ENCODE measurements at regions not wholly inside any gene's neighbourhood (a gene's known extent, or its start where the extent isn't known, plus 50 kb on each side); places are given as distances from the start of the nearest gene placed in this dataset.
A peak's percentile ranks its signal among the peaks of the same experiment; 100 is the strongest.

DNA sequence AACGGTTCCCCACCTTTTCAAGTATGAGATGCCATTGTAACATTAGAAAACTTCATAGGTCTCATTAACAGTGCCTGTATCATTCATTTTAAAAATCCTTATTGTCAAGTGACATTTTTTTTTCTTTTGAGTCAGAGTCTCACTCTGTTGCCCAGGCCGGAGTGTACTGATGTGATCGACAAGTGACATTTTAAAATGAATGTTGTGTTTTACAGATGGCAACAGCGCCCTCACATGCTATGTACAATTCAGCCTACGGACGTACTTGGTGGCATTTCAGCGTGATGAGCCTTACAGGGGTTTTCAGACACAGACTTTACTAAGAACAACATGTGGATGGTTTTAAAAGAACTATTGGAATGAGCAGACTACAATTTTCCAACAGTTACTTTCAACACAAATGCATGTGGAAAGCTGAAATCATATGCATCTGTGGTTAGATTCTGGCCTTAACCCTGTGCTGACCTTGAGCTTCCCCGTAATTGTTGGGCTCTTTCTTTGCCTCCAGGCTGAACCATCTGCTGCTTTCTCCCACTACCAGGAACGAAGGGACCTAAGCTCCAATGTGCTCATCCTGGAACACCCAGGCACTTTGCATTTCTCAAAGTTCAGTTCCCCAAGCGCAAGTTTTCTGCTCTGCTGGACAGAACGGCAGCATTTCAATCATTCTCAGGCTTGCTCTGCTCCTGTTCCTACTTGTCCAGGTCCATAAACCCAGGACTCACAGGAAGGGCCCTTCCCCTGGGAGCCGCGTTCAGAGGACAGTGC is 119.9 kb upstream of the NDUFV2 start (continued):
- no peak for TF ChIP-seq GTF2E2 (tag; IDR thresholded peaks at IDR 0.05)
- TF ChIP-seq KDM4B (IDR thresholded peaks at IDR 0.05; ENCODE audit: borderline replicate concordance in 2 of 2, low read depth in 1 of 2) = no peak
- peak; percentile 56; the same call in 1 of the 2 replicates for TF ChIP-seq CHAMP1 (IDR thresholded peaks at IDR 0.05)
- TF ChIP-seq PKNOX1 (IDR thresholded peaks at IDR 0.05) = peak; percentile 86
- TF ChIP-seq BCL6 (CRISPR knock-in tag; IDR thresholded peaks at IDR 0.05) = no peak
- TF ChIP-seq HNRNPUL1 (IDR thresholded peaks at IDR 0.05; ENCODE audit: low read length) = no peak
- TF ChIP-seq ZNF165 (CRISPR knock-in tag; IDR thresholded peaks at IDR 0.05; ENCODE audit: borderline replicate concordance) = no peak
- TF ChIP-seq HCFC1 (IDR thresholded peaks at IDR 0.05; ENCODE audit: low read depth, low read length) = no peak
- TF ChIP-seq MITF (IDR thresholded peaks at IDR 0.05) = no peak
- peak; percentile 72 for TF ChIP-seq WHSC1 (IDR thresholded peaks at IDR 0.05; ENCODE audit: low read length)
- TF ChIP-seq JUND (IDR thresholded peaks at IDR 0.05; ENCODE audit: borderline replicate concordance, low read depth, low read length) = peak; percentile 26; the same call in 1 of the 2 replicates
- peak; percentile 74; the same call in 1 of the 3 replicates for TF ChIP-seq JUND (tag; IDR thresholded peaks at IDR 0.05; ENCODE audit: borderline replicate concordance, low read depth, low read length)
- no peak for TF ChIP-seq C11orf30 (IDR thresholded peaks at IDR 0.05; ENCODE audit: low read depth)
- no peak for TF ChIP-seq HDAC2 (IDR thresholded peaks at IDR 0.05)
- no peak for TF ChIP-seq TCF7L2 (IDR thresholded peaks at IDR 0.05; ENCODE audit: low read depth, low read length)
- TF ChIP-seq ZSCAN32 (CRISPR knock-in tag; IDR thresholded peaks at IDR 0.05) = no peak
- TF ChIP-seq, protein P1, sequence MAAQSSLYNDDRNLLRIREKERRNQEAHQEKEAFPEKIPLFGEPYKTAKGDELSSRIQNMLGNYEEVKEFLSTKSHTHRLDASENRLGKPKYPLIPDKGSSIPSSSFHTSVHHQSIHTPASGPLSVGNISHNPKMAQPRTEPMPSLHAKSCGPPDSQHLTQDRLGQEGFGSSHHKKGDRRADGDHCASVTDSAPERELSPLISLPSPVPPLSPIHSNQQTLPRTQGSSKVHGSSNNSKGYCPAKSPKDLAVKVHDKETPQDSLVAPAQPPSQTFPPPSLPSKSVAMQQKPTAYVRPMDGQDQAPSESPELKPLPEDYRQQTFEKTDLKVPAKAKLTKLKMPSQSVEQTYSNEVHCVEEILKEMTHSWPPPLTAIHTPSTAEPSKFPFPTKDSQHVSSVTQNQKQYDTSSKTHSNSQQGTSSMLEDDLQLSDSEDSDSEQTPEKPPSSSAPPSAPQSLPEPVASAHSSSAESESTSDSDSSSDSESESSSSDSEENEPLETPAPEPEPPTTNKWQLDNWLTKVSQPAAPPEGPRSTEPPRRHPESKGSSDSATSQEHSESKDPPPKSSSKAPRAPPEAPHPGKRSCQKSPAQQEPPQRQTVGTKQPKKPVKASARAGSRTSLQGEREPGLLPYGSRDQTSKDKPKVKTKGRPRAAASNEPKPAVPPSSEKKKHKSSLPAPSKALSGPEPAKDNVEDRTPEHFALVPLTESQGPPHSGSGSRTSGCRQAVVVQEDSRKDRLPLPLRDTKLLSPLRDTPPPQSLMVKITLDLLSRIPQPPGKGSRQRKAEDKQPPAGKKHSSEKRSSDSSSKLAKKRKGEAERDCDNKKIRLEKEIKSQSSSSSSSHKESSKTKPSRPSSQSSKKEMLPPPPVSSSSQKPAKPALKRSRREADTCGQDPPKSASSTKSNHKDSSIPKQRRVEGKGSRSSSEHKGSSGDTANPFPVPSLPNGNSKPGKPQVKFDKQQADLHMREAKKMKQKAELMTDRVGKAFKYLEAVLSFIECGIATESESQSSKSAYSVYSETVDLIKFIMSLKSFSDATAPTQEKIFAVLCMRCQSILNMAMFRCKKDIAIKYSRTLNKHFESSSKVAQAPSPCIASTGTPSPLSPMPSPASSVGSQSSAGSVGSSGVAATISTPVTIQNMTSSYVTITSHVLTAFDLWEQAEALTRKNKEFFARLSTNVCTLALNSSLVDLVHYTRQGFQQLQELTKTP (IDR thresholded peaks at IDR 0.05; ENCODE audit: low read depth in 1 of 2, partially characterized antibody in 2 of 2) = no peak

All from K562 (cell line).